ENCODE measurements at regions not wholly inside any gene's neighbourhood (a gene's known extent, or its start where the extent isn't known, plus 50 kb on each side); places are given as distances from the start of the nearest gene placed in this dataset.

DNA sequence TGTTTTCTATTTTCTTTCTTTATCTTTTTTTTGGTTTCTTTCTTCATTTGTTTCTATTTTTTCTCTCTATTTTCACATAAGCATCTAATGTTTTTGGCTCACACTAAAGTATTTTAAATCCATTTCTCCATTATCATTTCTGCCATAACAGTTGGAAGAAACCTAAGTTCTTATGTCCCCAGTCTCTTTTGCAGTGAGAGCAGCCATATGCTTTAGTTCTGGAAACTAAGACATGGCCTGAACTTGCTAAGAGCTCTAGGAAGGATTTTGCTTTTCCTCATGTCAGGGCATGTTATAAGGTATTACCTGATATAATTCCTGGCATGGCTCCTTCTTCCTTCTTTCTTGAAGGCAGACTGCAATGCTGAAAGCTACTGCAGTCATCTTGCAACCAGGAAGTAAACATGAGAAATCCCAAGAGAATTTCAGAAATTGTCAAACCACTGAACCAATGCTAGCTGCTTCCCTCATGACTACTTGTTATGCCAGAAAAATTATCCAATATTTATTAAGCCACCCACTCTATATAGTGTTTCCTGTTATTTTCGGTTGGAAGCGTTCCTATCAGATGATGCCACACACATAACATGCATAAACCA lies 171.1 kb downstream of the TAF11L14 start:
- H3K27me3 ChIP-seq (ENCODE audit: control insufficient read depth, insufficient read depth, low read length), result no peaks in the 10 kb centered on the region
- H3K36me3 ChIP-seq (ENCODE audit: control insufficient read depth, insufficient read depth, low read length), result no peaks in the 10 kb centered on the region
- H3K9me3 ChIP-seq (ENCODE audit: control insufficient read depth, low read length), result no peaks in the 10 kb centered on the region
- H3K4me3 ChIP-seq (ENCODE audit: low read length), result no peak overlapping the region
- no peak overlapping the region for H3K9ac ChIP-seq (ENCODE audit: low read length)
- H3K4me1 ChIP-seq (ENCODE audit: control insufficient read depth, insufficient read depth, low read length), result no peaks in the 10 kb centered on the region

DNA sequence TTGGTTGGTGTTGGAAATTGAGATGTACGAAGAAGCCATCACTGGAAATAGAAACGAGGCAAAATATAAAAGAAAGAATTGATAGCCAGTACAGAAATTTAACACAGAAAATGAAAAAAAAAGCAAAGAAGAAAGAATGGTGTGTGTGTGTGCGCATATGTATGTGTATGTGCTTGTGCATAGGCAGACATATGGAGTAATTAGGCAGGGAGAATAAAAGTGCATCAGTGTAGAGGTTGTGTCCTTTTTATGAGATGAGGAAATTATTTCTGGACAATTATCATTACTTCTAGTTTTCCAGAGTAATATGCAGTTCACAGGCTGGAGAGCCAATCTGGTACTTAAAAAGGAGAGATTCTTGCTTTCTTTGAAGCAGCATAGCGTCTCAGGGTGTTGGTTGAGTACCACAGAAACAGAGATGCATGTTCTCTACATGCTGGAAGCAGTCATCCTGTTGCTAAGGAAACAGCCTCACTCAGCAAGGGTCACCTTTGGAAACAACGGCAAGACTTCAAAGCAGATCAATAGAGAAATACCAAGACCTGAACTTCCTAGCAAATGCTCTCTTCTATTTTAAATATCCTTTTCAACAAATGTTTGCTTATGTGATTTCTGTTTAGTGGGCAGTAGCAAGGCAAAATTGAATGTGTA lies 172.7 kb downstream of the TAF11L14 start:
- H3K9me3 ChIP-seq (ENCODE audit: control insufficient read depth, low read length), result no peaks in the 10 kb centered on the region
- no peak overlapping the region for H3K9ac ChIP-seq (ENCODE audit: low read length)
- H3K36me3 ChIP-seq (ENCODE audit: control insufficient read depth, insufficient read depth, low read length), result no peaks in the 10 kb centered on the region
- H3K4me1 ChIP-seq (ENCODE audit: control insufficient read depth, insufficient read depth, low read length), result no peaks in the 10 kb centered on the region
- H3K27me3 ChIP-seq (ENCODE audit: control insufficient read depth, insufficient read depth, low read length), result no peaks in the 10 kb centered on the region
- no peak overlapping the region for H3K4me3 ChIP-seq (ENCODE audit: low read length)

DNA sequence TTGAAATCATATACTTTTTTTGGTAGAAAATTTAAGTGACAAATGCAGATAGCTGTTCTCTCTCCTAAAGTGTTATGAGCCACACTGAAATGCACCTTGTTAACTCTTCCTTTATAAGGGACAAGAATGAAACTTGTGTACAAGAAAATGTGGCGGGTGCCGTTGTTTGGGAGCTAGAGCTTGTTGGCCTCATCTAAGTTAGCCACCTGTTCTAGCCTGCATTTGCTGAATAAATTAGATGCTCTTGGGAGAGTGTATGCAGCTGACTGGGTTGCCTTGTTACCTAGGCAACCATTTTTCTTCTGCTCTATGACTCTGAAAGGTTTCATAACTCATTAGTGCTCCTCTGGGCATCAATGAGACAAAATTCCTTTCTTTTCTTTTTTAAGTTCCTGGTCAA lies 174.3 kb downstream of the TAF11L14 start:
- H3K4me3 ChIP-seq (ENCODE audit: low read length), result no peak overlapping the region
- no peaks in the 10 kb centered on the region for H3K9me3 ChIP-seq (ENCODE audit: control insufficient read depth, low read length)
- no peaks in the 10 kb centered on the region for H3K27me3 ChIP-seq (ENCODE audit: control insufficient read depth, insufficient read depth, low read length)
- H3K4me1 ChIP-seq (ENCODE audit: control insufficient read depth, insufficient read depth, low read length), result no peaks in the 10 kb centered on the region
- no peaks in the 10 kb centered on the region for H3K36me3 ChIP-seq (ENCODE audit: control insufficient read depth, insufficient read depth, low read length)
- H3K9ac ChIP-seq (ENCODE audit: low read length), result no peak overlapping the region

DNA sequence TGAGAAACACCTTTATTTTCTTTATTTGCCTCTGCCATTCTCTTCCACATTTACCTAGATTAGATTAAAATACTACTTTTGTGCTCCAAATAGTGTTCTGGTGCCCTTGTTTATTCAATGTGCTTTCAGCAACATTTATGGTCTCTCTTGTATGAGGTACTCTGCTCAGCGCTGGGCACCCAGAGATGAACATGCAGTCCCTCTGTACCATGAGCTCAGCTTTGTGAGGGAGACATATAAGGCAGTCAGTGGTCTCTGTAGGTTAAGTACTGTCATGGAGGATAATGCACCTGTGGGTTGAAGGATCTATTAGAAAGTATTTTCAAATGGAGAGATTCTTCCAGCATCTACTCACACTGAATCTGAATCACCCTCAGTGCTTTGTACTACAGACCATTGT lies 176.5 kb downstream of the TAF11L14 start:
- no peaks in the 10 kb centered on the region for H3K9me3 ChIP-seq (ENCODE audit: control insufficient read depth, low read length)
- H3K4me3 ChIP-seq (ENCODE audit: low read length), result no peak overlapping the region
- no peaks in the 10 kb centered on the region for H3K27me3 ChIP-seq (ENCODE audit: control insufficient read depth, insufficient read depth, low read length)
- H3K4me1 ChIP-seq (ENCODE audit: control insufficient read depth, insufficient read depth, low read length), result no peaks in the 10 kb centered on the region
- no peaks in the 10 kb centered on the region for H3K36me3 ChIP-seq (ENCODE audit: control insufficient read depth, insufficient read depth, low read length)
- H3K9ac ChIP-seq (ENCODE audit: low read length), result no peak overlapping the region

DNA sequence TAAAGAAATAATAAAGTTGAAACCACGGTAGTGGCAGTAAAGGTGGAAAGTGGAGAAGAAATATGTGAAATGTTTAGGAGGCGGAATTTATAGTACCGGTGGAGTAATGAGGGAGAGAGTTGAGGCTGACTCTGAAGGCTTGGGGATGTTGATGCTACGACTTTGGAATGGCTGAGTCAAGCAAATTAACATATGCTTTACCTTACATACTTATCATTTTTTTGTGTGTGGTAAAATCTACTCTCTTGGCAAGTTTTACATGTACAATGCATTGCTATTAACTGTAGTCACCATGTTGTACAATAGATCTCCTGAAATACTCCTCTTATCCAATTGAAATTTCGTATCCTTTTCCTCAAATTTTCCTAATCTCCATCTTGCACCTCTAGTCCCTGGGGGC lies 179.0 kb downstream of the TAF11L14 start:
- no peak overlapping the region for H3K9ac ChIP-seq (ENCODE audit: low read length)
- H3K4me1 ChIP-seq (ENCODE audit: control insufficient read depth, insufficient read depth, low read length), result no peaks in the 10 kb centered on the region
- no peaks in the 10 kb centered on the region for H3K9me3 ChIP-seq (ENCODE audit: control insufficient read depth, low read length)
- H3K27me3 ChIP-seq (ENCODE audit: control insufficient read depth, insufficient read depth, low read length), result no peaks in the 10 kb centered on the region
- no peak overlapping the region for H3K4me3 ChIP-seq (ENCODE audit: low read length)
- no peaks in the 10 kb centered on the region for H3K36me3 ChIP-seq (ENCODE audit: control insufficient read depth, insufficient read depth, low read length)

DNA sequence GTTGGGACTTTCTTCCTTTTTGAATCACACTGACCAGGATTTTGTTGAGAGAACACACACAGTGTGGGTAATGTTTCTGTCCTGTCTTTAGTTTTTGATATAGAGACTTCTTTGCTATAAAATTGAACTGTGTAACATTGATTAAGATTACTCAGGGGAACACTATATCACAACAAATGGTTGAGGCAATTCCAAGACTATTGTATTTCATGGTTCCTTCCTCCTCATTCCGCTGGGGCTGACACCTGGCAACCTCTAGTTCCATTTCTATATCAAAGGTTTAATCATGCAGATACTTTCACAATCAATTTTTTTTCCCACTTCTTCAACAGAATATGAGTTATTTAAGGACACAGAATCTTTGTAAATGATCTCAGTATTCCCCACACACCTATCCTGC lies 182.2 kb downstream of the TAF11L14 start:
- Histone ChIP-seq H3K4me1 (ENCODE audit: control insufficient read depth, insufficient read depth, low read length) (no peaks in the 10 kb centered on the region), H3K36me3 (ENCODE audit: control insufficient read depth, insufficient read depth, low read length) (no peaks in the 10 kb centered on the region), H3K4me3 (ENCODE audit: low read length) (no peak overlapping the region), H3K9me3 (ENCODE audit: control insufficient read depth, low read length) (no peaks in the 10 kb centered on the region), H3K27me3 (ENCODE audit: control insufficient read depth, insufficient read depth, low read length) (no peaks in the 10 kb centered on the region), H3K9ac (ENCODE audit: low read length) (no peak overlapping the region)

DNA sequence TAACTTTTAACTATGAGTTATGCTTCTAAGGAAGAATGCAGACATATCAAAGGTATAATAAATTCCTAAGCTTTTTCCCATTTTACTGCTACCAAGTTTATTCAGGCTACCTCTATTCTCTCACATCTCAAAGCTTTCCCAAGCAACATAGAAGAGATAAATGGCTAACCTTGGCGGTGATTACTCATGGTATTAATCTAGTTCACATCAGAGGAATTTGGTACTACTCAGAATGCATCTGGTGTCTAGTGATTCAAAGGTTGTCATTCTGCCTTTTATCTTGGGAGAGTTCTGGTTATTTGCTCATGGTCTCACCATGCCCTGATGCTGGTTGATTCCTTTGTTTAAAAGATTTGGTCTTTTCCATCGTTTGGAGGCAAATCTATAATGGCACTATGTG lies 182.7 kb downstream of the TAF11L14 start:
- H3K4me3 ChIP-seq (ENCODE audit: low read length), result no peak overlapping the region
- H3K4me1 ChIP-seq (ENCODE audit: control insufficient read depth, insufficient read depth, low read length), result no peaks in the 10 kb centered on the region
- H3K27me3 ChIP-seq (ENCODE audit: control insufficient read depth, insufficient read depth, low read length), result no peaks in the 10 kb centered on the region
- no peaks in the 10 kb centered on the region for H3K9me3 ChIP-seq (ENCODE audit: control insufficient read depth, low read length)
- H3K36me3 ChIP-seq (ENCODE audit: control insufficient read depth, insufficient read depth, low read length), result no peaks in the 10 kb centered on the region
- no peak overlapping the region for H3K9ac ChIP-seq (ENCODE audit: low read length)

DNA sequence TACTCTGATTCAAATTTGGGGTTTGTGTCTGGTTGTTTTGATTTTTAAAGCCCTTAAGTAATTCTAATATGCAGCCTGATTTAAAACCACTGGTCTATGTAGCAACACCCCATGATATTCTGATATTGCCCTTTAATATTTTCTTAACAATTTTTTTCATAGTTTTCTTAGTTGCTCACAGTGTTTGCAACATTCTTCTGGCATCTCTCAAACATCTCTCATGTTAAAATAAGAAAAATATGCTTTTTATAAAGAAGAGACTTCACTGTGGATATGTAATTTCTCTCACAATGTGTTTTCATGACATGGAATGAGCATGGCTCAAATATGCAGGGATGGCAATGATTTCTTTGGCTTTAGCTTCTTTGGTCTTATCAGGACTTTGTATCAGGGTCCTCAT lies 183.7 kb downstream of the TAF11L14 start:
- no peak overlapping the region for H3K9ac ChIP-seq (ENCODE audit: low read length)
- no peaks in the 10 kb centered on the region for H3K4me1 ChIP-seq (ENCODE audit: control insufficient read depth, insufficient read depth, low read length)
- no peaks in the 10 kb centered on the region for H3K36me3 ChIP-seq (ENCODE audit: control insufficient read depth, insufficient read depth, low read length)
- H3K27me3 ChIP-seq (ENCODE audit: control insufficient read depth, insufficient read depth, low read length), result no peaks in the 10 kb centered on the region
- no peak overlapping the region for H3K4me3 ChIP-seq (ENCODE audit: low read length)
- H3K9me3 ChIP-seq (ENCODE audit: control insufficient read depth, low read length), result no peaks in the 10 kb centered on the region

DNA sequence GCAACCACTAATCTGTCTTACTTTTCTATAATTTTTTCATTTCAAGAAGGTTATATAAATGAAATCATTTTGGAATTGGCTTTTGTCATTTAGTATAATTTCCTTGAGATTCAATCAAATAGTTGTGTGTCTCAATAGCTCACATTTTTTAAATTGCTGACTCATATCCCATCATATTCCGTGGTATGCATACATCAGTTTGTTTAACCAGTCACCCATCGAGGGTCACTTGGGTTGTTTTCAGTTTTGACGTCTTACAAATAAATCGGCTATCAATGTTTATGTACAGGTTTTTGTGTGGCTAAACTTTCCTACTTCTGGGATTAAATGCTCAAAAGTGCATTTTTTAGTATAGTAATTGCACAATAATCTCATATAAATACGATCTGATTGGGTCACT lies 185.5 kb downstream of the TAF11L14 start:
- no peaks in the 10 kb centered on the region for H3K9me3 ChIP-seq (ENCODE audit: control insufficient read depth, low read length)
- no peaks in the 10 kb centered on the region for H3K4me1 ChIP-seq (ENCODE audit: control insufficient read depth, insufficient read depth, low read length)
- H3K9ac ChIP-seq (ENCODE audit: low read length), result no peak overlapping the region
- H3K27me3 ChIP-seq (ENCODE audit: control insufficient read depth, insufficient read depth, low read length), result no peaks in the 10 kb centered on the region
- H3K4me3 ChIP-seq (ENCODE audit: low read length), result no peak overlapping the region
- H3K36me3 ChIP-seq (ENCODE audit: control insufficient read depth, insufficient read depth, low read length), result no peaks in the 10 kb centered on the region

DNA sequence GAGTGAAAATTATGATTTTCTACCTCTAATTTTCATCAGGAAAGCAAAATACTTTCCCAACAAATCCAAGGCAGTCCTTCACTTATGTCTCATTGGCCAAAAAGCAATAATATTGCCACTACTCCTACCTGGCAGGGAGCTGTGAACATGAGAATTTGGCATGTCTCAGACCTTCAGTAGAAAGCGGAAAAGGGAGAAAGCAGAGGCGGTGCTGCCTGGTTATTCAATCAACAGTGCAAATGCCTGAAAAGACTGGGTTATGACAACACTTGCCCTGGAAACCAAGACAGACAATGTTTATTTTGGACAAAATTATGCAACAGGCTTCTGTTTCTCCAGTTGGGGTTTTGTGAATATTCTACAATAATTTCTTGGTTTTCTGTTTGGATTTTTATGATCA lies 194.4 kb downstream of the TAF11L14 start:
- Histone ChIP-seq H3K9ac (ENCODE audit: low read length) (no peak overlapping the region), H3K36me3 (ENCODE audit: control insufficient read depth, insufficient read depth, low read length) (no peaks in the 10 kb centered on the region), H3K27me3 (ENCODE audit: control insufficient read depth, insufficient read depth, low read length) (no peaks in the 10 kb centered on the region), H3K4me1 (ENCODE audit: control insufficient read depth, insufficient read depth, low read length) (no peaks in the 10 kb centered on the region), H3K9me3 (ENCODE audit: control insufficient read depth, low read length) (no peaks in the 10 kb centered on the region), H3K4me3 (ENCODE audit: low read length) (no peak overlapping the region)

DNA sequence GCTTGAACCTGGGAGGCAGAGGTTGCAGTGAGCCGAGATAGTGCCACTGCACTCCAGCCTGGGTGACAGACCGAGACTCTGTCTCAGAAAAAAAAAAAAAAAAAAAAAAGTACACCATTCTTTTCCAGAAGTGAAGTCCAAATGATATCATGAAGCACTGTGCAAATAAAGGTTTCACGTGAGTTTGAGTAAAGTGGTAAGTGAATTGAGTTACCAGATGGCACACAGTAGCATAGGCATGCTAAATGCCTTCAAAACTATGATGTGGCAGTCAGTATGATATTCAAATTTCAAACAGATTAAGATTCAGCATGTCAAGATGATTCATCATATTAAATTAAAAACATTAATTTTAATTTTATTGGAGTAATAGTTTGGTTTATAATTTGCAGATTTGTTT lies 195.2 kb downstream of the TAF11L14 start:
- Histone ChIP-seq H3K27me3 (ENCODE audit: control insufficient read depth, insufficient read depth, low read length) (no peaks in the 10 kb centered on the region), H3K4me1 (ENCODE audit: control insufficient read depth, insufficient read depth, low read length) (no peaks in the 10 kb centered on the region), H3K9me3 (ENCODE audit: control insufficient read depth, low read length) (no peaks in the 10 kb centered on the region), H3K4me3 (ENCODE audit: low read length) (no peak overlapping the region), H3K9ac (ENCODE audit: low read length) (no peak overlapping the region), H3K36me3 (ENCODE audit: control insufficient read depth, insufficient read depth, low read length) (no peaks in the 10 kb centered on the region)

DNA sequence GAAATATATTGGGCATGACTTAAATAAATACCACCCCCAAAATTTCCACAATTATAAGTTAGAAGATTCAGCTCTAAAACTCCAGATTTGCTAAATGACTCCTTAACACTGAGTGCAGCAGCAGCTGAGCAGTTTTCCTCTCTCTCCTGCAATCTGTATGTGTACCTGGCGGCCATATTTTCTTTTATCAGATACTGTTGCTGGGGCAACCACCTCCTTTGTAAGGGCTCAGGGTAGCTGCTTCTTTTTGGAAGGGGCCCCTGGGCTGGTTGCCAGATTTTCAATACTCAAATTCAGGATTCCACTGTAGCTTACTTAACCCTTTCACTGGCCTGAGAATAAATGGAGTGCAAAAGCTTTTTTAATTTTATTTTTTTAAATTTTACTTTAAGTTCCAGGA lies 197.0 kb downstream of the TAF11L14 start:
- Histone ChIP-seq H3K36me3 (ENCODE audit: control insufficient read depth, insufficient read depth, low read length) (no peaks in the 10 kb centered on the region), H3K9ac (ENCODE audit: low read length) (no peak overlapping the region), H3K4me3 (ENCODE audit: low read length) (no peak overlapping the region), H3K9me3 (ENCODE audit: control insufficient read depth, low read length) (no peaks in the 10 kb centered on the region), H3K27me3 (ENCODE audit: control insufficient read depth, insufficient read depth, low read length) (no peaks in the 10 kb centered on the region), H3K4me1 (ENCODE audit: control insufficient read depth, insufficient read depth, low read length) (no peaks in the 10 kb centered on the region)

Measured in mucosa of stomach (tissue), 1 donor.